Right lobe of liver (tissue), 4 donors: ENCODE measurements at regions not wholly inside any gene's neighbourhood (a gene's known extent, or its start where the extent isn't known, plus 50 kb on each side); places are given as distances from the start of the nearest gene placed in this dataset.

Experiments
- CTCF ChIP-seq, 4 donors: fragments of 200-600 bp in 3 of 4; fragments of 450-650 bp in 1 of 4; IDR thresholded peaks; one replicate each; pipeline versions ENCODE4 v1.5.1 to v1.8.0; 2016 to 2022; ENCODE audit warnings: antibody characterized with exemption in 4 of 4, mild to moderate bottlenecking in 2 of 4
- POLR2A ChIP-seq: fragments of 450-650 bp; IDR thresholded peaks from one replicate; pipeline ENCODE4 v1.6.1; 2017; ENCODE audit warnings: antibody characterized with exemption, mild to moderate bottlenecking
- donor health status: DM: no; HTN: no; CAD: no.
- donor health status: DM: no; HTN: no; CAD: no.
- donor health status: DM: no; HTN: yes; CAD: no.

- no peak for TF ChIP-seq CTCF (IDR thresholded peaks at IDR 0.05)
- no peak for TF ChIP-seq POLR2A
Measured at GRCh38 chr18:77884454-77884853, 634.8 kb downstream of the GALR1 start.
